Activated naive CD8-positive, alpha-beta T cell treated with anti-CD3 and anti-CD28 coated beads, Interleukin-2, amount 10 ng/mL, durations not matched to agents 7 days and 5 days (primary cell): ENCODE measurements at regions not wholly inside any gene's neighbourhood (a gene's known extent, or its start where the extent isn't known, plus 50 kb on each side); places are given as distances from the start of the nearest gene placed in this dataset.
"Not testable (repeated sequence)": the region's sequence is repeated elsewhere in the genome, so short reads cannot be mapped to it uniquely, and the experiment has no call there.

Source experiments
- ATAC-seq: fragments of 150-1000 bp; cut with Tn5 transposase; one replicate; pipeline ENCODE4 v1.10.0; 2021; ENCODE audit warnings: low read depth, moderate library complexity
- POLR2A ChIA-PET: fragments of 350-600 bp; sonication (Branson Sonifier 250); formaldehyde crosslinking; loops from one replicate; lab custom pipeline; 2021; ENCODE audit warnings: antibody characterized with exemption; lab: Charles Lee
- DNase-seq: peaks from one replicate; pipeline ENCODE4 v3.0.0; 2021
- H3K27ac Mint-ChIP-seq: one replicate; pipeline ENCODE4 v1.8.0; 2022; ENCODE audit warnings: mild to moderate bottlenecking, mixed read lengths
- H3K27me3 Mint-ChIP-seq: one replicate; pipeline ENCODE4 v1.8.0; 2022; ENCODE audit warnings: mild to moderate bottlenecking, moderate library complexity, mixed read lengths
- H3K36me3 Mint-ChIP-seq: one replicate; pipeline ENCODE4 v1.8.0; 2021; ENCODE audit warnings: mild to moderate bottlenecking, mixed read lengths
- H3K4me1 Mint-ChIP-seq: one replicate; pipeline ENCODE4 v1.8.0; 2021; ENCODE audit warnings: mixed read lengths
- H3K4me3 Mint-ChIP-seq: one replicate; pipeline ENCODE4 v1.8.0; 2022; ENCODE audit warnings: mild to moderate bottlenecking, moderate library complexity, mixed read lengths
- H3K9me3 Mint-ChIP-seq: one replicate; pipeline ENCODE4 v1.8.0; 2021; ENCODE audit warnings: mixed read lengths

DNA sequence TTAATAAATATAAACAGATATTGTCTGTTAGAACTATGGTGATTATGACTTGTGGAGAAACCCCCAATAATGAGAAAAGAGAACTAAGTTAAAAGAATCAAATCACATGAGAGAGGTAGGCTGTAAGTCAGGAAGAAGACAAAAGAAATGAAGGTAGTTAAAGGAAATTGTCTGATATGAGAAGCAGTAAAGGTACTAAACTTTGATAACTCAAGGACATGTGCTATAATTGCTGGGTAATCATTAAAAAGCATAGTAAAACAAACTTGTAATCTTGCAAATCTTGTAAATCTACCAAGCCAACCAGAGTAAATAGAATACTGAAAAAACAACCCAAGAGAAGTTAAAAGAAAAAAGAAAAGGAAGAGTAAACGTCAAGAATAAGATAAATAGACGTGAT is 207.0 kb upstream of the CTNND2 start:
- H3K36me3 Mint-ChIP-seq: no peaks in the 10 kb centered on the region
- no peak overlapping the region for H3K27ac Mint-ChIP-seq
- peaks cover 2% of the 10 kb centered on the region for H3K9me3 Mint-ChIP-seq
- H3K4me1 Mint-ChIP-seq: no peaks in the 10 kb centered on the region
- H3K27me3 Mint-ChIP-seq: no peaks in the 10 kb centered on the region
- DNase-seq (no peak), ATAC-seq (no peak)
- POLR2A ChIA-PET: no interaction called here
- H3K4me3 Mint-ChIP-seq: no peak overlapping the region

DNA sequence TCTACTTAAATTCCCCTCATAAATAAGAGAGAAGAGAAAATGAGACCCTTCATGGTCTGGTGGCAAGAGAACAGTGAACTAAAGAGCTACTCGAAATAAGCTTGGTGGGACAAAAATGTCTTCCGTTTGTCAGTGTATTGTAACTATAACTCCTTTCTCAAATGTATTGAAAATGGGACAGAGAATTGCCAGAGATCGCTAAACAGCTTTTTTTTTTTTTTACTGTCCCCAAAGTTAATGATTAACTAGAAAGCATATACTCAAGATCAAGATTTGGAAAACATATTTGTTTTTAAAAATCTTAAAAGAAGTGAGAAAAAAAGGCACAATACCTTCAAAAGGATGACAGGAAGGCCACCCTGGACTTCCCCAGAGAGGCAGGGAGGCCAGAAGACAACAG is 206.4 kb upstream of the CTNND2 start:
- no peaks in the 10 kb centered on the region for H3K27me3 Mint-ChIP-seq
- DNase-seq (no peak), ATAC-seq (no peak)
- peaks cover 2% of the 10 kb centered on the region for H3K9me3 Mint-ChIP-seq
- no peaks in the 10 kb centered on the region for H3K4me1 Mint-ChIP-seq
- H3K4me3 Mint-ChIP-seq: no peak overlapping the region
- POLR2A ChIA-PET: no interaction called here
- H3K27ac Mint-ChIP-seq: no peak overlapping the region
- no peaks in the 10 kb centered on the region for H3K36me3 Mint-ChIP-seq

GRCh38 chr5:12109075-12109688 is 204.9 kb upstream of the CTNND2 start:
- Mint-ChIP-seq H3K4me3 (no peak overlapping the region), H3K4me1 (no peaks in the 10 kb centered on the region), H3K27ac (no peak overlapping the region), H3K27me3 (no peaks in the 10 kb centered on the region), H3K36me3 (no peaks in the 10 kb centered on the region), H3K9me3 (peaks cover 2% of the 10 kb centered on the region)
- no peak for ATAC-seq
- no peak for DNase-seq
- POLR2A ChIA-PET: no interaction called here

GRCh38 chr5:12102151-12102550 is 197.9 kb upstream of the CTNND2 start:
- ATAC-seq (no peak), DNase-seq (no peak)
- Mint-ChIP-seq H3K27ac (no peak overlapping the region), H3K9me3 (peaks cover 9% of the 10 kb centered on the region), H3K27me3 (no peaks in the 10 kb centered on the region), H3K36me3 (no peaks in the 10 kb centered on the region), H3K4me3 (no peak overlapping the region), H3K4me1 (no peaks in the 10 kb centered on the region)
- POLR2A ChIA-PET: no interaction called here

GRCh38 chr5:12100542-12100941 is 196.3 kb upstream of the CTNND2 start:
- POLR2A ChIA-PET: no interaction called here
- H3K36me3 Mint-ChIP-seq: no peaks in the 10 kb centered on the region
- H3K4me3 Mint-ChIP-seq: no peak overlapping the region
- DNase-seq (no peak), ATAC-seq (no peak)
- peaks cover 9% of the 10 kb centered on the region for H3K9me3 Mint-ChIP-seq
- H3K27ac Mint-ChIP-seq: no peak overlapping the region
- no peaks in the 10 kb centered on the region for H3K27me3 Mint-ChIP-seq
- H3K4me1 Mint-ChIP-seq: no peaks in the 10 kb centered on the region

DNA sequence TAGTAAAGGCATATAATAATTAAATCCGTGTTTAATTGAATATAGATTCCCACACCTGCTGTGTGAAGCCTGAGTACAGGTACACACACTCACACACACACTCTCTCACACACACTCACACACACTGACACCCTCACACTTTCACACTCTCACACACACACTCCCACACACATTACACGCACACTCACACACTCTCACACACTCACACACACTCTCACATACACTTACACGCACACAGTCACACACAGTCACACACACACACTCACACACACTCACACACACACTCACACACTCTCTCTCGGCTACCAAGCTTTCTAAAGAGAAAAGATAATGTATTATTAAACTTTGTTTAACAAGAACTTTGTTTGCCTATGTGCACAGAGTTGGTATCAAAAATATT is 195.1 kb upstream of the CTNND2 start:
- Mint-ChIP-seq H3K36me3 (no peaks in the 10 kb centered on the region), H3K27me3 (no peaks in the 10 kb centered on the region), H3K4me3 (no peak overlapping the region), H3K4me1 (no peaks in the 10 kb centered on the region), H3K9me3 (peaks cover 13% of the 10 kb centered on the region), H3K27ac (no peak overlapping the region)
- DNase-seq (no peak), ATAC-seq (no peak)
- POLR2A ChIA-PET: no interaction called here

- Mint-ChIP-seq H3K27me3 (no peaks in the 10 kb centered on the region), H3K36me3 (no peaks in the 10 kb centered on the region), H3K4me3 (no peak overlapping the region), H3K9me3 (peaks cover 17% of the 10 kb centered on the region), H3K4me1 (no peaks in the 10 kb centered on the region), H3K27ac (no peak overlapping the region)
- no peak for ATAC-seq
- POLR2A ChIA-PET: no interaction called here
- no peak for DNase-seq
These were observed 191.6 kb upstream of the CTNND2 start for GRCh38 chr5:12095808-12096281.

- peaks cover 14% of the 10 kb centered on the region for H3K9me3 Mint-ChIP-seq
- no peaks in the 10 kb centered on the region for H3K27me3 Mint-ChIP-seq
- H3K27ac Mint-ChIP-seq: no peak overlapping the region
- no peak overlapping the region for H3K4me3 Mint-ChIP-seq
- no peak for DNase-seq
- ATAC-seq: no peak
- no peaks in the 10 kb centered on the region for H3K36me3 Mint-ChIP-seq
- no peaks in the 10 kb centered on the region for H3K4me1 Mint-ChIP-seq
- POLR2A ChIA-PET: no interaction called here
These were observed 189.3 kb upstream of the CTNND2 start for GRCh38 chr5:12093586-12093985.

DNA sequence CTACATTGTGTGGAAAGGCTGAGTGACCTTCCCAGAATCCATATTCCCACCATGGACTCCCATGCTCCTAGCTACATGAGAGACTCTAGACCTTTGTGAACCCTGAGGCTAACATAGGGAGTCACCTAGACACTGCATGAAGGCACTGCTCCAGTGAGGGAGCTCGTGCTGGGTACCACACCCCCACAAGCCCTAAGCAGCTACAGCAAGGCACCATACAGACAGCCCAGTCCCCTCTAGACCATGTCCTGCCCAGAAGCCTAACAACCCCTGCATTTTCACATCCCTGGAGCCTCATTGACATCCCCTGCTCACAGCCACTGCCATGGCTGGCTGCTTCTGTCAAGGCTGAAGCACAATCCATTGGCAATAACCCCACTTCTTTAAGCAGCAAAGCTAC is 176.5 kb upstream of the CTNND2 start:
- ATAC-seq: no peak
- Mint-ChIP-seq H3K4me3 (no peak overlapping the region), H3K9me3 (peaks cover 3% of the 10 kb centered on the region), H3K27ac (no peak overlapping the region), H3K4me1 (no peaks in the 10 kb centered on the region), H3K36me3 (no peaks in the 10 kb centered on the region), H3K27me3 (no peaks in the 10 kb centered on the region)
- no peak for DNase-seq
- POLR2A ChIA-PET: no interaction called here

- POLR2A ChIA-PET, H3K27me3 Mint-ChIP-seq, H3K4me3 Mint-ChIP-seq, H3K4me1 Mint-ChIP-seq, DNase-seq, H3K9me3 Mint-ChIP-seq, H3K27ac Mint-ChIP-seq, ATAC-seq, H3K36me3 Mint-ChIP-seq: not testable (repeated sequence)
These were observed 174.0 kb upstream of the CTNND2 start for GRCh38 chr5:12078286-12078685.

DNA sequence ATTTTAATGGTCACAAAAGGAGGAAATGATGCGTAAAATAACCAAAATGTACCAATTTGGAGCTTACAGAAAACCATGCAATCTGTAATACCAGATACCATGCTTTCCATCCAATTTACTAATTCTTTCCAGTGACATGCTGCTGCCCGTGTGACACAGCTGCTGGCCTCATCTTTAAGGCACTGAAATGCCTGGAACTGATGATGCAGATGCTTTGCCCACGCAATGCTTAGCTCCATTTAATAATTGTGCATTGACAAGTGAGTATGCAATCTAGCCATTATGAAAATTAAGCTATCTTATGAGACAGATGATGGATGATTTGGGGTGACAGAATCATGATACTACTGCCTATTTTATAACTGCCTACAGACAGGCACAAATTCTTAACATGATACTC is 169.2 kb upstream of the CTNND2 start:
- DNase-seq (no peak), ATAC-seq (no peak)
- no peaks in the 10 kb centered on the region for H3K36me3 Mint-ChIP-seq
- H3K4me3 Mint-ChIP-seq: no peak overlapping the region
- H3K9me3 Mint-ChIP-seq: no peaks in the 10 kb centered on the region
- no peaks in the 10 kb centered on the region for H3K27me3 Mint-ChIP-seq
- no peaks in the 10 kb centered on the region for H3K4me1 Mint-ChIP-seq
- H3K27ac Mint-ChIP-seq: no peak overlapping the region
- POLR2A ChIA-PET: no interaction called here

GRCh38 chr5:12072441-12072840 is 168.2 kb upstream of the CTNND2 start:
- no peaks in the 10 kb centered on the region for H3K27me3 Mint-ChIP-seq
- DNase-seq: no peak
- no peak for ATAC-seq

DNA sequence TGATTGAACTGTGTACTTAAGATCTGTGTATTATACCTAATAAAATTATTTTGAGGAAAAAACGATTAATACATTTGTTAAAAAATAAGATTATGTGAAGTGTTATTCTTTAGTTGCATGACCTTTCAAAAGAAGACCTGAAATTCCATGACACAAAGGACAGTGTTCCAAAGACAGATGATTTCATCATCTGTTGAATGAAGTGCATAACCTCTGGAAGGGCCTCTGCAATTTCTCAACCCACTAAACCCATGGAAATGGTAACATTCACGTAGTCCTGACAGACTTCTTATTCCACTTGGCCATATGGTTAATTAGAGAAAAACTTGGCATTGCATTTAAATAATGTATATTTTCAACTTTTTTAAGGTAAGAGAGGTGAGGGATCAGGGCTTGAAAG is 167.2 kb upstream of the CTNND2 start:
- Mint-ChIP-seq H3K27me3 (no peaks in the 10 kb centered on the region), H3K4me3 (no peak overlapping the region), H3K4me1 (no peaks in the 10 kb centered on the region), H3K36me3 (no peaks in the 10 kb centered on the region), H3K9me3 (peaks cover 3% of the 10 kb centered on the region), H3K27ac (no peak overlapping the region)
- POLR2A ChIA-PET: no interaction called here
- DNase-seq: no peak
- no peak for ATAC-seq

More at GRCh38 chr5:12072441-12072840, 168.2 kb upstream of the CTNND2 start:
- H3K4me1 Mint-ChIP-seq: no peaks in the 10 kb centered on the region
- POLR2A ChIA-PET: no interaction called here
- H3K27ac Mint-ChIP-seq: no peak overlapping the region
- peaks cover 3% of the 10 kb centered on the region for H3K9me3 Mint-ChIP-seq
- H3K4me3 Mint-ChIP-seq: no peak overlapping the region
- no peaks in the 10 kb centered on the region for H3K36me3 Mint-ChIP-seq

- ATAC-seq: no peak
- no peak overlapping the region for H3K27ac Mint-ChIP-seq
These were observed 119.5 kb upstream of the CTNND2 start for GRCh38 chr5:12023614-12024241.

More at GRCh38 chr5:12023614-12024241, 119.5 kb upstream of the CTNND2 start:
- POLR2A ChIA-PET: no interaction called here
- H3K9me3 Mint-ChIP-seq: peaks cover under 1% of the 10 kb centered on the region
- H3K4me3 Mint-ChIP-seq: no peak overlapping the region
- no peak for DNase-seq
- no peaks in the 10 kb centered on the region for H3K4me1 Mint-ChIP-seq
- no peaks in the 10 kb centered on the region for H3K36me3 Mint-ChIP-seq
- no peaks in the 10 kb centered on the region for H3K27me3 Mint-ChIP-seq
